Activated B cell treated with CpG ODN at 0.5 μM for 24 hours (primary cell): ENCODE measurements at regions not wholly inside any gene's neighbourhood (a gene's known extent, or its start where the extent isn't known, plus 50 kb on each side); places are given as distances from the start of the nearest gene placed in this dataset.
"Not testable (repeated sequence)": the region's sequence is repeated elsewhere in the genome, so short reads cannot be mapped to it uniquely, and the experiment has no call there.

Experiments used
- ATAC-seq: fragments of 200-7000 bp; cut with Tn5 transposase; one replicate; pipeline ENCODE4 v1.10.0; 2021; ENCODE audit warnings: low read depth, mild to moderate bottlenecking, moderate library complexity
- CTCF ChIA-PET: fragments of 350-600 bp; sonication (Branson Sonifier 250); formaldehyde crosslinking; loops from one replicate; lab custom pipeline; 2021; ENCODE audit warnings: antibody characterized with exemption; lab: Charles Lee
- POLR2A ChIA-PET: fragments of 350-600 bp; sonication (Branson Sonifier 250); formaldehyde crosslinking; loops from one replicate; lab custom pipeline; 2021; ENCODE audit warnings: antibody characterized with exemption; lab: Charles Lee
- DNase-seq: peaks from one replicate; pipeline ENCODE4 v3.0.0; 2022
- H3K27ac Mint-ChIP-seq: one replicate; pipeline ENCODE4 v1.8.0; 2020; ENCODE audit warnings: mixed read lengths
- H3K27me3 Mint-ChIP-seq: one replicate; pipeline ENCODE4 v1.8.0; 2021; ENCODE audit warnings: mixed read lengths
- H3K36me3 Mint-ChIP-seq: one replicate; pipeline ENCODE4 v1.8.0; 2021; ENCODE audit warnings: low read depth, mixed read lengths
- H3K4me1 Mint-ChIP-seq: one replicate; pipeline ENCODE4 v1.8.0; 2021; ENCODE audit warnings: mixed read lengths
- H3K4me3 Mint-ChIP-seq: one replicate; pipeline ENCODE4 v1.8.0; 2020; ENCODE audit warnings: mild to moderate bottlenecking, mixed read lengths
- H3K9me3 Mint-ChIP-seq: one replicate; pipeline ENCODE4 v1.8.0; 2020; ENCODE audit warnings: mixed read lengths
- CTCF ChIP-seq: fragments of 200-600 bp; IDR thresholded peaks from one replicate; pipeline ENCODE4 v1.8.0; 2022; ENCODE audit warnings: antibody characterized with exemption, mild to moderate bottlenecking
- intact Hi-C: fragments of 100-400 bp; cut with micrococcal nuclease; formaldehyde crosslinking; loops from one replicate; pipeline ENCODE4 v1.15.1; 2024

- intact Hi-C loops, result no loop called here
- ChIA-PET POLR2A (interaction anchor here (0.7 kb wide), 1 partner anchor 194 kb away, joined by 3 read pairs; no protein-coding TSS in a partner anchor), CTCF (no interaction called here)
- ATAC-seq (no peak), DNase-seq (no peak)
- Mint-ChIP-seq H3K36me3 (no peaks in the 10 kb centered on the region), H3K27ac (no peak overlapping the region), H3K27me3 (no peaks in the 10 kb centered on the region), H3K4me3 (no peak overlapping the region), H3K9me3 (peaks cover 13% of the 10 kb centered on the region), H3K4me1 (no peaks in the 10 kb centered on the region)
- no peak for TF ChIP-seq CTCF
These were observed 161.1 kb upstream of the FBXO33 start for GRCh38 chr14:39593377-39593776.

GRCh38 chr14:39592116-39592789, 160.0 kb upstream of the FBXO33 start:
- Mint-ChIP-seq H3K4me1 (no peaks in the 10 kb centered on the region), H3K27ac (no peak overlapping the region), H3K9me3 (peaks cover 13% of the 10 kb centered on the region), H3K36me3 (no peaks in the 10 kb centered on the region), H3K27me3 (no peaks in the 10 kb centered on the region), H3K4me3 (no peak overlapping the region)
- DNase-seq, result no peak
- ChIA-PET POLR2A (no interaction called here), CTCF (no interaction called here)
- intact Hi-C loops, result no loop called here
- no peak for ATAC-seq
- no peak for TF ChIP-seq CTCF

GRCh38 chr14:39589882-39590281, 157.6 kb upstream of the FBXO33 start:
- ATAC-seq, CTCF ChIA-PET, intact Hi-C loops, H3K4me1 Mint-ChIP-seq, DNase-seq, H3K27me3 Mint-ChIP-seq, H3K36me3 Mint-ChIP-seq, POLR2A ChIA-PET, H3K4me3 Mint-ChIP-seq, H3K27ac Mint-ChIP-seq: not testable (repeated sequence)
- peaks cover 10% of the 10 kb centered on the region for H3K9me3 Mint-ChIP-seq

GRCh38 chr14:39582028-39582654, 149.9 kb upstream of the FBXO33 start:
- Mint-ChIP-seq H3K27ac (no peak overlapping the region), H3K4me1 (no peaks in the 10 kb centered on the region), H3K27me3 (no peaks in the 10 kb centered on the region), H3K36me3 (no peaks in the 10 kb centered on the region), H3K4me3 (no peak overlapping the region), H3K9me3 (peaks cover 3% of the 10 kb centered on the region)
- ATAC-seq (no peak), DNase-seq (no peak)
- intact Hi-C loops, result no loop called here
- ChIA-PET POLR2A (no interaction called here), CTCF (no interaction called here)
- no peak for TF ChIP-seq CTCF

- H3K4me3 Mint-ChIP-seq, result no peak overlapping the region
- H3K9me3 Mint-ChIP-seq, result peaks cover 3% of the 10 kb centered on the region
- no peak for TF ChIP-seq CTCF
- no peak overlapping the region for H3K27ac Mint-ChIP-seq
- ATAC-seq (no peak), DNase-seq (no peak)
- intact Hi-C loops, result no loop called here
- no peaks in the 10 kb centered on the region for H3K4me1 Mint-ChIP-seq
- ChIA-PET CTCF (no interaction called here), POLR2A (no interaction called here)
- no peaks in the 10 kb centered on the region for H3K36me3 Mint-ChIP-seq
- no peaks in the 10 kb centered on the region for H3K27me3 Mint-ChIP-seq
These were observed 149.2 kb upstream of the FBXO33 start for GRCh38 chr14:39581474-39581873.
